Activated T-cell treated with anti-CD3 and anti-CD28 coated beads, Interleukin-2, amount 50 U/mL, for 24 hours (primary cell): ENCODE measurements at regions not wholly inside any gene's neighbourhood (a gene's known extent, or its start where the extent isn't known, plus 50 kb on each side); places are given as distances from the start of the nearest gene placed in this dataset.
"Not testable (repeated sequence)": the region's sequence is repeated elsewhere in the genome, so short reads cannot be mapped to it uniquely, and the experiment has no call there.

Experiments used
- DNase-seq: peaks from one replicate; pipeline ENCODE4 v3.0.0-alpha.2; 2020
- H3K27ac Mint-ChIP-seq: 2 replicates; pipeline ENCODE4 v1.8.0; 2020; ENCODE audit warnings: mild to moderate bottlenecking, mixed read lengths
- H3K27me3 Mint-ChIP-seq: 2 replicates; pipeline ENCODE4 v1.8.0; 2020; ENCODE audit warnings: mixed read lengths
- H3K36me3 Mint-ChIP-seq: 2 replicates; pipeline ENCODE4 v1.8.0; 2020; ENCODE audit warnings: low read depth, mixed read lengths
- H3K4me1 Mint-ChIP-seq: 2 replicates; pipeline ENCODE4 v1.8.0; 2020; ENCODE audit warnings: low read depth, mixed read lengths
- H3K4me3 Mint-ChIP-seq: 2 replicates; pipeline ENCODE4 v1.8.0; 2020; ENCODE audit warnings: mild to moderate bottlenecking, moderate library complexity, mixed read lengths
- H3K9me3 Mint-ChIP-seq: 2 replicates; pipeline ENCODE4 v1.8.0; 2020; ENCODE audit warnings: mixed read lengths

DNA sequence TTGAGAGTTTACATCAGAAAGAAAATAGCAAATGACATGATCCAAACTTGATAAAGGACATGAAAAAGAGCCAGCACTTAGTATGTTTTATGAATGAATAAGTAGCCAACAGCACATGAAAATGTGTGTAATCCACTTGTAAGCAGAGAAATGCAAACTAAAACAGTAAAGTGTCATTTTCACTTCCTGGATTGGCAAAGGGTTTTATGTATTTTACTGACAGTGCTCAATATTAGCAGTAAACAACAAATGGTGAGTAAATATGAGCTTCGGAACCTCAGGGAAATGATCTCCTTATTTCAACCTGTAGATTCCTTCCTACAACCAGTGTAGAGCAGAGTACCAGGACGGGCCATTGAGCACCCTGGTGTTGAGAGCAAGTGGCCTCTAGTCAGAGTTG, 153.8 kb upstream of the PDCD2 start:
- DNase-seq, H3K27me3 Mint-ChIP-seq, H3K9me3 Mint-ChIP-seq, H3K4me3 Mint-ChIP-seq, H3K27ac Mint-ChIP-seq, H3K4me1 Mint-ChIP-seq, H3K36me3 Mint-ChIP-seq: not testable (repeated sequence)

GRCh38 chr6:170736339-170736738, 151.9 kb upstream of the PDCD2 start:
- not testable (repeated sequence) for H3K9me3 Mint-ChIP-seq, H3K27me3 Mint-ChIP-seq, DNase-seq, H3K27ac Mint-ChIP-seq, H3K4me3 Mint-ChIP-seq, H3K36me3 Mint-ChIP-seq, H3K4me1 Mint-ChIP-seq

DNA sequence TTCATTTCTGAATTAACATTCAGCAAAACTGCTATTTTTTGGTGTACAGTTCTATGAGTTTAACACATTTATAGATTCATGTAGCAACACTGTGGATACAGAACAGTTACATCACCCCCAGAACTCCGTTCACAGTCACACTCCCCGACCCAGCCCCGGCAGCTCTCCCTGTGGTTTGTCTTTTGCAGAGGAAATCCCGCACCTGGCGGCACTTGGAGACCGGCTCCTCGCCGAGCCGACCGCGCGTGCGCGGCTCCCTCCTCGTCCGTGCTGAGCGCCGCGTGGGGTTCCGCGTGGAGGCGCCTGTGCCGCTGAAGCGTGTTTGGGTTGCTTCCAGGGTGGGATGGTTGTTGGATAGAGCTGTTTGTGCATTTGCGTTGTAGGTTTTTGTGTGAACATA, 132.6 kb upstream of the PDCD2 start:
- H3K9me3 Mint-ChIP-seq, H3K4me1 Mint-ChIP-seq, H3K27ac Mint-ChIP-seq, H3K27me3 Mint-ChIP-seq, H3K36me3 Mint-ChIP-seq, H3K4me3 Mint-ChIP-seq: not testable (repeated sequence)
- DNase-seq: peak; percentile 23

DNA sequence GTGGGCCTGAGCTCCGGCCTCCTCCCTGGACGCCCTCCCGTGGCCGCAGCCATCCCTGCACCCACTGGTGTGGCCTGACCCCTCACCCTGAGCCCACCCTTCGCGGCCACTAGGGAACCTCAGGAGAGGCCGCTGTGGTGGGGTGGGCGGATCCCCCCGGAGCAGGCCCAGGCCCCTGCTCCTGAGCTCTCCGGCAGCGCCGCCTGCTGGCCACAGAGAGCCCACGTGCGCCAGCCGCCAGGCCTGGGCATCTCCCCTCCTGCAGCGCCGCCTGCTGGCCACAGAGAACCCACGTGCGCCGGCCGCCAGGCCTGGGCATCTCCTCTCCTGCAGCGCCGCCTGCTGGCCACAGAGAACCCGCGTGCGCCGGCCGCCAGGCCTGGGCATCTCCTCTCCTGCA, 128.3 kb upstream of the PDCD2 start:
- not testable (repeated sequence) for H3K27ac Mint-ChIP-seq, H3K9me3 Mint-ChIP-seq, DNase-seq, H3K4me1 Mint-ChIP-seq, H3K27me3 Mint-ChIP-seq, H3K4me3 Mint-ChIP-seq, H3K36me3 Mint-ChIP-seq

GRCh38 chr6:170700178-170700577, 115.7 kb upstream of the PDCD2 start:
- H3K27ac Mint-ChIP-seq, H3K36me3 Mint-ChIP-seq, H3K9me3 Mint-ChIP-seq, H3K4me1 Mint-ChIP-seq, DNase-seq, H3K4me3 Mint-ChIP-seq, H3K27me3 Mint-ChIP-seq: not testable (repeated sequence)
